ENCODE measurements at regions not wholly inside any gene's neighbourhood (a gene's known extent, or its start where the extent isn't known, plus 50 kb on each side); places are given as distances from the start of the nearest gene placed in this dataset.
A peak's percentile ranks its signal among the peaks of the same experiment; 100 is the strongest.

DNA sequence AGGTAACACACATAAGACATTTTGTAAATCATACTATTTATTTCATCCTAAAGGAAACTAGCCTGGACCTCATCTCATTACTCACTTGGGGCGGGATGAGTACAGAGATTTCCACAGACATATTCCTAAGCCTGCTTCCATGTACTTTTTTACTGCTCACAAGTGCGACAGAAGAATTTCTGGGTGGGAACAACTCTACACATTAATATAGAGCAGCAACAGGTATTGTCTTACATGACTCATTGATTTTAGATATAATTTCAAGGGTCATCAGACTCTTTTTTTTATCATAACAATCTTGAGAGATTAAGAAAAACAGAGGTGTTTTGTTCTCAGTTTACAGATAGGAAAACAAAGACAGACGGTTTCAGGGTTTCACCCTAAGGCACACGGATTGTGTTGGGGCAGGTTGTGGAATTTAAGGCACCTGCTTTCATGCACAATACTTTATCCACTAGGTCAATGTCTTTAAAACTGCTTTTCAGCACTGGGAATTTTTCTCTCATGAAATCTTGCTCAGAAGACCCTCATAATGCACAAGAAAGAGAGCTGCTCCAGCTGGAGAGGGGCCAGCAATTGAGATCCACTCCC lies 186.7 kb upstream of the CDIN1 start:
- DNase-seq (ENCODE audit: extremely low read depth in 1 of 4, low spot score in 3 of 4) (no peak), FAIRE-seq (no peak), ATAC-seq (no peak)
- H3K9me3 ChIP-seq (replicated peaks; ENCODE audit: control insufficient read depth, insufficient read depth, low read depth, low read length) = no peaks in the 10 kb centered on the region; the same call in 1 of the 2 replicates
- ChIA-PET POLR2A (no interaction called here), CTCF (ENCODE audit: low intra/inter-chr PET ratio) (no interaction called here)
- no peak overlapping the region for H3K4me2 ChIP-seq (ENCODE audit: insufficient read depth, low read length)
- intact Hi-C loops (cut with micrococcal nuclease) = no loop called here
- H3K79me2 ChIP-seq (ENCODE audit: control insufficient read depth, insufficient read depth, low read length) = no peaks in the 10 kb centered on the region
- no peaks in the 10 kb centered on the region for H4K20me1 ChIP-seq (replicated peaks; ENCODE audit: control insufficient read depth, insufficient read depth, low read length)
- no peak overlapping the region for H3K9ac ChIP-seq (ENCODE audit: insufficient read depth in 1 of 2, low read depth in 2 of 2, low read length in 2 of 2)
- in situ Hi-C loops (cut with MboI) = no loop called here
- no peaks in the 10 kb centered on the region for H3K36me3 ChIP-seq (ENCODE audit: control insufficient read depth, insufficient read depth, low read length)
- no peaks in the 10 kb centered on the region for H3K27me3 ChIP-seq (ENCODE audit: control insufficient read depth in 2 of 2, insufficient read depth in 2 of 2, low read length in 2 of 2)
- no peak for TF ChIP-seq NKRF (IDR thresholded peaks at IDR 0.05; ENCODE audit: borderline replicate concordance)
- no peak for TF ChIP-seq XRCC5 (IDR thresholded peaks at IDR 0.05; ENCODE audit: low read depth, low read length)
- TF ChIP-seq FOXJ2 (tag; IDR thresholded peaks at IDR 0.05) = no peak
- TF ChIP-seq FOXA1 (IDR thresholded peaks at IDR 0.05; ENCODE audit: borderline replicate concordance) = no peak
- TF ChIP-seq, protein P1, sequence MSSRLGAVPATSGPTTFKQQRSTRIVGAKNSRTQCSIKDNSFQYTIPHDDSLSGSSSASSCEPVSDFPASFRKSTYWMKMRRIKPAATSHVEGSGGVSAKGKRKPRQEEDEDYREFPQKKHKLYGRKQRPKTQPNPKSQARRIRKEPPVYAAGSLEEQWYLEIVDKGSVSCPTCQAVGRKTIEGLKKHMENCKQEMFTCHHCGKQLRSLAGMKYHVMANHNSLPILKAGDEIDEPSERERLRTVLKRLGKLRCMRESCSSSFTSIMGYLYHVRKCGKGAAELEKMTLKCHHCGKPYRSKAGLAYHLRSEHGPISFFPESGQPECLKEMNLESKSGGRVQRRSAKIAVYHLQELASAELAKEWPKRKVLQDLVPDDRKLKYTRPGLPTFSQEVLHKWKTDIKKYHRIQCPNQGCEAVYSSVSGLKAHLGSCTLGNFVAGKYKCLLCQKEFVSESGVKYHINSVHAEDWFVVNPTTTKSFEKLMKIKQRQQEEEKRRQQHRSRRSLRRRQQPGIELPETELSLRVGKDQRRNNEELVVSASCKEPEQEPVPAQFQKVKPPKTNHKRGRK (tag; IDR thresholded peaks at IDR 0.05) = no peak
- no peak for TF ChIP-seq ARID2 (IDR thresholded peaks at IDR 0.05)
- H2AFZ ChIP-seq (ENCODE audit: low read depth, low read length) = 0 out of 2 replicates have a peak overlapping the region, but pooled peaks have one; percentile 24
- no peak overlapping the region for H3K4me3 ChIP-seq
- H3K9me1 ChIP-seq (ENCODE audit: control insufficient read depth, insufficient read depth, low read length) = no peaks in the 10 kb centered on the region
- H3K27ac ChIP-seq (ENCODE audit: extremely low read depth, low read depth, low read length) = no peak overlapping the region
- 42% methylated on average over 4 of the region's 4 CpGs for WGBS (ENCODE audit: insufficient coverage, low coverage, missing lambda C conversion rate)
- peaks cover 0 to 7% of the 10 kb centered on the region in 2 experiments; a peak in 2 of 5 replicates for H3K4me1 ChIP-seq (replicated peaks in 1 of 2; ENCODE audit: control insufficient read depth in 2 of 2, insufficient read depth in 2 of 2, low read length in 2 of 2)
- BruUV-seq (replicated peaks) = no TSS peak
